Thyroid gland (tissue), 4 donors: ENCODE measurements at regions not wholly inside any gene's neighbourhood (a gene's known extent, or its start where the extent isn't known, plus 50 kb on each side); places are given as distances from the start of the nearest gene placed in this dataset.

Source experiments
- CTCF ChIP-seq, 6 experiments: fragments of 200-600 bp in 3 of 6; fragments of 450-650 bp in 3 of 6; sonication (generic) in 3 of 6; IDR thresholded peaks; one replicate each; pipeline ENCODE4 v1.5.1; 2016 to 2019; ENCODE audit warnings: antibody characterized with exemption in 6 of 6, mild to moderate bottlenecking in 2 of 6, inconsistent platforms in 1 of 6, moderate library complexity in 1 of 6
- POLR2A ChIP-seq, 2 donors: fragments of 450-650 bp; IDR thresholded peaks; one replicate each; pipeline ENCODE4 v1.6.1; 2017; ENCODE audit warnings: antibody characterized with exemption in 2 of 2, mild to moderate bottlenecking in 2 of 2, moderate library complexity in 1 of 2

DNA sequence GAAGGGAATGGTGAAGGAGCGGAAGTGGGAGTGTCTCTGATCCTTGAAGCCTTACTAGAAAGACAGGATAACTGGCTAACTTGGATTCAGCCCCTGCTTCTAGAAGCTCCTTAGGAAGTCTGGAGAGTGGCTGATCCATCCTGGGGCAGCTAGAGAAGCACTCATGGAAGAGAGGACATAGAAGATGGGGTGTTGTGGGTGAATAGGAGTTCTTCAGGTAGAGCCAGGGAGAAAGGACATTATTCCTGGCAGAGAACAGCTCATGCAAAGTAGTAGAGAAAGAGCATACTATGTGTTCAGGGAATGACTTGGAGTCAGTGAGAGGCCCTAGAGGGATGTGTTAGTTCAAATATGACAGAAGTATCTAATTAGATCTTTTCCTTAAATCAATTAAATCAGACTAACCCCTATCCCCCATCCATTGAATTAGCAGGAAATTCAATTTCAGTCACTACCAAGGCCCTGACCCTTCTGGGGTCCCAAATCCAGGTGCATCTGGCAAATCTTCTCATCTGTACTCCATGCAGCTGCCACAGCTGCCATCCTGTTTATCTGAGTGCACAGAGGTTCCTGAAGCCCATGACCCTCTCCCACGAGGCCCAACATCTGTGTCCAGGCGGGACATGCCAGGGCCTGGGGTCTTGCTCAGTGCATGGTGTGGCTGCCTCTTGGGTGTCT lies 130.7 kb downstream of the DHX35 start:
- no peak for TF ChIP-seq CTCF (IDR thresholded peaks at IDR 0.05)
- no peak for TF ChIP-seq POLR2A (IDR thresholded peaks at IDR 0.05)
